ENCODE measurements at regions not wholly inside any gene's neighbourhood (a gene's known extent, or its start where the extent isn't known, plus 50 kb on each side); places are given as distances from the start of the nearest gene placed in this dataset.

DNA sequence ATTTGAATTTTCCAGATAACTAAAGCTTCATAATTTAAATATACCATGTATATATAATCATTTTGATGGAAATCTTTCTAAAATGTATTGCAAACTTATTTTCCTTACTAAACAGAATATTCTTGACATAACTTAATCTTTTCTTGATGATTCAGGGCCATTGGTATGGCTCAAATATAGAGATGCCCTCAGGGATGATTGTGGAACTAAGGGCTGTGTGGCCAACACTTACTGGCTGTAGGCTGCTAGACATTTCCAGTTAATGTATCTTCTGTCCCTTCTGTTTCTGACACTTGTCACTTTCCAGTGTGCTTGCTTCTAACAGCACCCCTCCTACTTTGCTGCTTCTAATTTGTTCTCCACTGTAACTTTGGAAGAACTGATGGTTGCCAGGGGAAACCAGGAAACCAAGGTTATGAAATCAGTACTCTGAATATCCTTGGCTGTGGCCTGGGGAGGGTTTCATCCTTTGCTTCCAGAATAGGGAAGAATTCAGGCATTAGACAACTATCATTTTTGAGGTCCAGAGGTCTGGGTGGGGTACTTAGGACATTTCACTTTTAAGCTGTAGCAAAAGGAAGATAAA, 697.2 kb downstream of the ETS1 start:
- Mint-ChIP-seq H3K27me3 (ENCODE audit: low read depth) (no peaks in the 10 kb centered on the region), H3K36me3 (ENCODE audit: low read depth) (peaks cover 12% of the 10 kb centered on the region), H3K4me1 (no peaks in the 10 kb centered on the region), H3K9me3 (peaks cover 14% of the 10 kb centered on the region), H3K27ac (ENCODE audit: unreplicated experiment) (no peak overlapping the region), H3K4me3 (no peak overlapping the region)
- DNase-seq (ENCODE audit: low read depth, low spot score): no peak
- TF ChIP-seq, protein P1, sequence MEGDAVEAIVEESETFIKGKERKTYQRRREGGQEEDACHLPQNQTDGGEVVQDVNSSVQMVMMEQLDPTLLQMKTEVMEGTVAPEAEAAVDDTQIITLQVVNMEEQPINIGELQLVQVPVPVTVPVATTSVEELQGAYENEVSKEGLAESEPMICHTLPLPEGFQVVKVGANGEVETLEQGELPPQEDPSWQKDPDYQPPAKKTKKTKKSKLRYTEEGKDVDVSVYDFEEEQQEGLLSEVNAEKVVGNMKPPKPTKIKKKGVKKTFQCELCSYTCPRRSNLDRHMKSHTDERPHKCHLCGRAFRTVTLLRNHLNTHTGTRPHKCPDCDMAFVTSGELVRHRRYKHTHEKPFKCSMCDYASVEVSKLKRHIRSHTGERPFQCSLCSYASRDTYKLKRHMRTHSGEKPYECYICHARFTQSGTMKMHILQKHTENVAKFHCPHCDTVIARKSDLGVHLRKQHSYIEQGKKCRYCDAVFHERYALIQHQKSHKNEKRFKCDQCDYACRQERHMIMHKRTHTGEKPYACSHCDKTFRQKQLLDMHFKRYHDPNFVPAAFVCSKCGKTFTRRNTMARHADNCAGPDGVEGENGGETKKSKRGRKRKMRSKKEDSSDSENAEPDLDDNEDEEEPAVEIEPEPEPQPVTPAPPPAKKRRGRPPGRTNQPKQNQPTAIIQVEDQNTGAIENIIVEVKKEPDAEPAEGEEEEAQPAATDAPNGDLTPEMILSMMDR (conservative IDR thresholded peaks at IDR 0.05): no peak

DNA sequence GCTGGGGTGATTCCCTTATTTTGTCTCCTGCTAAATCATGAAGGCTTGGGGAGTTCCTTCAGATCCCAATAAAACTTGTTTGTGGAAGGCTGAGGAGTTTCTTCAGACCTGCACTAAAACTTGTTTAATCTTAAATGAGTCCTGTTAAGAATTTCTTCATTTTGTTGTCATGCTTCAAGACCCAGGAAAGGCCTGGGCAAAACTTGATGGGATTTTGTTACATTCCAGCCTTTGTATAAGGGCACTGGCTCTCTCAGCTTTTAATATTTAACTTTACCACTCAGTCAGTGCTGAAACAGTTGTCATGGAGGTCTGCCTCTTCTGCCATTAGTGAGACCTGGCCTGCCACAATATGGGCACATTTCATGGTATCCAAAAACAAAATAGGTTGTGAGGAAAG, 699.0 kb downstream of the ETS1 start:
- TF ChIP-seq, protein P1 (conservative IDR thresholded peaks at IDR 0.05): no peak
- Mint-ChIP-seq H3K9me3 (peaks cover 16% of the 10 kb centered on the region), H3K27ac (ENCODE audit: unreplicated experiment) (no peak overlapping the region), H3K27me3 (ENCODE audit: low read depth) (no peaks in the 10 kb centered on the region), H3K4me1 (no peaks in the 10 kb centered on the region), H3K36me3 (ENCODE audit: low read depth) (peaks cover 14% of the 10 kb centered on the region), H3K4me3 (no peak overlapping the region)
- no peak for DNase-seq (ENCODE audit: low read depth, low spot score)

DNA sequence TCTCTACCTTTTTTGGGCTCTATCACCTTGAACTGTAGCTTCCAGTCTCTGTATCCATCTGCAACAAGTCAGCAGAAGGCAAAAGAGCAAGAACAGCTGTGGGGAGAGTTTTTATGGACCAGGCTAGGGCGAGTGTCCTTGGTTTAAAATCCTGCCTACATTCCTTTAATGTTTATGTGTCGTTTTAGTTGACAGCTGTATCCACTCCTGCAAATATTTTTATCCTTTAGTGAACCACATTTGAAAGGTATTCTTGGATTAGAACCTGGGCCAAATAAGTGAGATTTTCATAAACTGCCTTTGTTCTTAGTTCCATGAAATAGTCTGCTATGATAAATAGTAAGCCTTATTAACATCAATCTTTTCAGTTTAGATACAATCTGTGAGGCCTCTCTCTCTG, 712.2 kb downstream of the ETS1 start:
- DNase-seq (ENCODE audit: low read depth, low spot score): no peak
- no peak overlapping the region for H3K27ac Mint-ChIP-seq (ENCODE audit: unreplicated experiment)
- peaks cover 3% of the 10 kb centered on the region for H3K4me1 Mint-ChIP-seq
- TF ChIP-seq, protein P1 (conservative IDR thresholded peaks at IDR 0.05): no peak
- no peak overlapping the region for H3K4me3 Mint-ChIP-seq
- H3K36me3 Mint-ChIP-seq (ENCODE audit: low read depth): no peaks in the 10 kb centered on the region
- no peaks in the 10 kb centered on the region for H3K9me3 Mint-ChIP-seq
- H3K27me3 Mint-ChIP-seq (ENCODE audit: low read depth): no peaks in the 10 kb centered on the region

DNA sequence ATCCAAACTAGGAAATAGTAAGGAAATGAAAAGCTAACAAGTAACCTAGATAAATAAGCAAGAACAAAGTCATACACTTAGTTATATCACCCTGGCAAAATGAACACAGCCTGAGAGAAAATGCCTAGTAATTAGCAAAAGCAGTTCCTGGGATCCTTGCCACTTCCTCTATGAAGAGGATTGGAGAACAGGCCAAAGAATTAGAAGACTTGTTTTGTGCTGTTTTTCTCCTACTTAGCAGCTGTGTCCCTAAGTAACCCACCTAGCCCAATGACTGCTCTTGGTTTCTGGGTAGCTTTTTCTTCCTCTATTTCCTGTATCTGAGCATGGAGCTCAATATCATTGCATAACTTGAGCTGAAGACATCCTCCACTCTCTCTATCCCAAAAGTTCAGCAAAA, 713.9 kb downstream of the ETS1 start:
- Mint-ChIP-seq H3K27me3 (ENCODE audit: low read depth) (no peaks in the 10 kb centered on the region), H3K4me1 (peaks cover 3% of the 10 kb centered on the region), H3K36me3 (ENCODE audit: low read depth) (no peaks in the 10 kb centered on the region), H3K4me3 (no peak overlapping the region), H3K27ac (ENCODE audit: unreplicated experiment) (no peak overlapping the region), H3K9me3 (no peaks in the 10 kb centered on the region)
- TF ChIP-seq, protein P1 (conservative IDR thresholded peaks at IDR 0.05): no peak
- DNase-seq (ENCODE audit: low read depth, low spot score): no peak

DNA sequence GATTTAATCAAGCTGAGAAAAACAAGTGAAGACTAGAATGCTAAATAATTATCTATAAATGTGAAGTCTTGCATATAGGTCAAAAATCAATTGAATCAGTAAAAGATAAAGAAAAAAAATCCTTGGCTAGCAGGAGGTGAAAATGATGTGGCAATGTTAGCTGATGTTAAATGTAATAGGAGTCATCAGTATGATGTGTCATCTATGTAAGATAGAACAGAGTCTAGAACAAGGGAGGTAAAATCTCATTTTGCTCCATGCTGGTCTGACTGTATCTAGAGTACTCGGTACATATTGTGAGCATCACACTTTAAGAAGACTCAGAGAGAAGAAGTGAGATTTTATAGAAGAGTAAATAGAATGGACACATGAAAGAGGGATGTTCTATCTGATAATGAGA, 721.2 kb downstream of the ETS1 start:
- Mint-ChIP-seq H3K9me3 (no peaks in the 10 kb centered on the region), H3K27ac (ENCODE audit: unreplicated experiment) (no peak overlapping the region), H3K36me3 (ENCODE audit: low read depth) (no peaks in the 10 kb centered on the region), H3K4me1 (no peaks in the 10 kb centered on the region), H3K27me3 (ENCODE audit: low read depth) (no peaks in the 10 kb centered on the region), H3K4me3 (no peak overlapping the region)
- no peak for DNase-seq (ENCODE audit: low read depth, low spot score)
- TF ChIP-seq, protein P1 (conservative IDR thresholded peaks at IDR 0.05): no peak

Data from neural crest cell (in vitro differentiated cells).